GM03348 (cell line): ENCODE measurements at regions not wholly inside any gene's neighbourhood (a gene's known extent, or its start where the extent isn't known, plus 50 kb on each side); places are given as distances from the start of the nearest gene placed in this dataset.
A peak's percentile ranks its signal among the peaks of the same experiment; 100 is the strongest.
"Not testable (repeated sequence)": the region's sequence is repeated elsewhere in the genome, so short reads cannot be mapped to it uniquely, and the experiment has no call there.

Source experiments
- DNase-seq: peaks from one replicate; pipeline ENCODE4 v3.0.0; 2012; ENCODE audit warnings: low spot score

- not testable (repeated sequence) for DNase-seq
Measured at GRCh38 chr3:90206482-90206881, 1099.1 kb downstream of the EPHA3 start.

- not testable (repeated sequence) for DNase-seq
Measured at GRCh38 chr3:90207353-90208097, 1100.1 kb downstream of the EPHA3 start.

DNA sequence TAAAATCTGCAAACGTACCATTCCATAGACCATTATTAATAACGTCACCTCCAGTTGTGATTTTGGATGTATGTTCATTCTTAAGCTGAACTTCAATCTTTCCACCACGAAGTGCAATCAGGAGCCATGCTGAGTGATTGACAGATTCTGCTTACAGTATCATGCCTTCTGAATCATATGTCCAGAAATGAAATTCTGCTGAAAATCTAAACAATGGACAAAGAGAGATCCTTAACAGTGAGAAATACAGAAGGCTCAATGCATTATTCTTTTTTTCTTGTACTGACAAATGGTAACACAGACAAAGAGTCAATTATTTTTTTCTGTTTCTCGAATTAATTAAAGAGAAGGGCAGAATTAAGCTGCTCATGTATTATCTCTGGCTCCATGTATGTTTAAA is 1114.5 kb downstream of the EPHA3 start:
- DNase-seq, result no peak

- DNase-seq, result peak; percentile 7
Measured at GRCh38 chr3:90241481-90241880, 1134.1 kb downstream of the EPHA3 start.

DNA sequence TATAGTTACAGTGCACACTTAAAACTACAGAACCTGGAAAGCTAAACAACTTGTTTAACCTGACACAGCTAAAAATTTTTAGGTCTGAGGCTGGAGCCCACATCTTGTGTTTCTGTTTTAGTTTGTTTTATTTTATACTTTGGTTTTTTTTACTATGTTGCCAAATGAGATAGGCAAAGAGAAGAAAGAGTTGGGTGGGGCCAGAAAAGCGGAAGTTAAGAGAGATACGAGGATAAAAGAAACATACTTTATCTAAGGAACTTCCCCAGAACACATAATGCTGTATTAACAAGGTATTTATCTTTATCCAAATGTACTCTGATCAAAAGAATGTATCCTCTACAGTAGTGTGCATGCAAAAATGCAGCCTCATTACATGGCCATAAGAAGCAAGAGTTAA is 1145.7 kb downstream of the EPHA3 start:
- DNase-seq, result no peak

DNA sequence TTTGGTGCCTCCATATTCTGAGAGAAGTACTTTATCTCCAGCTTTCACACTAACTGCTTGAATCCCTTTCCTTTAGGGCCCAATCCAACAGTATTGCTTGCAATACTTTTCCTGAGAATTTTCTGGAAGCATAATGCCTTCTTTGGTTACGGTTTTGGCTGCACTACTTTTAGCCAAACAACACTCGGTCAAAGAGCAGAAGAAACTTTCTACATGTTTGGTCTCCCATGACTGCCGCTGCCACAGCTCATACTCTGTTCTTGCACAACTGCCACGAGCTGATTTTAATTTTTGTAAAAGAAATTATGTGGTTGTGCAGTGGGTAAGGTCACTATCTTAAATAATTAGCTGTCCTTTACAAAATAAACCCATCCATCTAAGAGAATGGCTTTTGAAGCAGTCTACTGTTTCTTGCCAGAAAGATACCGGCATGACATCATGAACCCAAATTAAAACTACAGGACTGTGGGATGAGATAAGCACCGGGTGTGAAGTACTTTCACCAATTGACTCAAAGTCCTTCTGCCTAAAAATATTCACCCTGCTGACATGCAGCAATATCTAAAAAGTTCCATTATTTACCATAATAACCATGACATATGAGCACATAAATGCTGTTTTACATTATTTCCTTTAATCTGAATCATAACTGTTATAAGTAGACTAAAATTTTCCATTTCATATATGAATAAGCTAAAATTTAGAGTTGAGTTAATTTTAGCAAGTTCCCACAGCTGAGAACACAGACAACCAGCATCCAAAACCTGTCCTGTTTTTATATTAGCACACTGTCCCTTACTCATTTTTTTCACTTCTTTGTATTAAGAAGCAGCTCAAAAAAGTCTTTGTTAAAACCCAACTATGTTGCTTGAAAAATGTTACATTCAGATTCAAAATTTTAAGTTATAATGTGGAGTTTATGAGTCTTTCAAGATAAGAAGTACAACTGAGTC is 1154.3 kb downstream of the EPHA3 start:
- no peak for DNase-seq
